ENCODE measurements at regions not wholly inside any gene's neighbourhood (a gene's known extent, or its start where the extent isn't known, plus 50 kb on each side); places are given as distances from the start of the nearest gene placed in this dataset.
"Not testable (repeated sequence)": the region's sequence is repeated elsewhere in the genome, so short reads cannot be mapped to it uniquely, and the experiment has no call there.

- DNase-seq (ENCODE audit: low read depth in 2 of 3, low spot score in 1 of 3): no peak
Observed at GRCh38 chr3:182325213-182325950, 467.9 kb upstream of the ATP11B start.

GRCh38 chr3:182327196-182327681 is 466.1 kb upstream of the ATP11B start:
- DNase-seq (ENCODE audit: low read depth in 2 of 3, low spot score in 1 of 3): no peak

DNA sequence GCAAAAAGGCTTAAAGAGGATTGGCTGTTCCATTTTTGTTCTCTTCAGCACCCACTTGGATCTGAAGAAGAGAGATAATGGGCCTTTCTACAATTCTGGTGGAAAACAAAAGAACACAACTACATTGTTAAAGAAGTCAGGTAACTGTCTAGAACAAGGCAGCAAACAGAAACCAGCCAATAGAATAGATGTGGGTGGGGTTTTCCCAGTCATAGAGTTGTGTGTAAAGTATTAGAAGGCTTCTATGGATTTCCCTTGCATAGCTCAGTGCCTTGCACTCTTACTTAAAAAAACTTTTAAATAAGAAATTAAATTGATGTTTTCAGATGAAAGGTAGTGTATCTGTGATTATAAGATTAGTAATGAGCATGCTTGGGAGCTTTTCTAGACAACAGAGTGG is 462.7 kb upstream of the ATP11B start:
- DNase-seq (ENCODE audit: low read depth in 2 of 3, low spot score in 1 of 3): no peak

GRCh38 chr3:182331341-182331740 is 462.0 kb upstream of the ATP11B start:
- no peak for DNase-seq (ENCODE audit: low read depth in 2 of 3, low spot score in 1 of 3)

- no peak for DNase-seq (ENCODE audit: low read depth in 2 of 3, low spot score in 1 of 3)
Observed at GRCh38 chr3:182342252-182342651, 451.1 kb upstream of the ATP11B start.

DNA sequence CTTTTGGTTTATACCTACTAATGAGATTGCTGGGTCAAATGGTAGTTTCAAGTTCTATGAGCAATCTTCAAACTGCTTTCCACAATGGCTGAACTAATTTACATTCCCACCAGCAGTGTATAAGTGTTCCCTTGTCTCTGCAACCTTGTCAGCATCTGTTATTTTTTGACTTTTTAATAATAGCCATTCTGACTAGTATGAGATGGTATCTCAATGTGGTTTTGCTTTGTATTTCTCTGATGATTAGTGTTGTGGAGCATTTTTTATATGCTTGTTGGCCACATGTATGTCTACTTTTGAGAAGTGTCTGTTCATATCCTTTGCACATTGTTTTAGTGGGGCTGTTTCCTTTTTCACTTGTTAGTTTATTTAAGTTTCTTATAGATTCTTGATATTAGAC is 449.3 kb upstream of the ATP11B start:
- not testable (repeated sequence) for DNase-seq (ENCODE audit: low read depth in 2 of 3, low spot score in 1 of 3)

DNA sequence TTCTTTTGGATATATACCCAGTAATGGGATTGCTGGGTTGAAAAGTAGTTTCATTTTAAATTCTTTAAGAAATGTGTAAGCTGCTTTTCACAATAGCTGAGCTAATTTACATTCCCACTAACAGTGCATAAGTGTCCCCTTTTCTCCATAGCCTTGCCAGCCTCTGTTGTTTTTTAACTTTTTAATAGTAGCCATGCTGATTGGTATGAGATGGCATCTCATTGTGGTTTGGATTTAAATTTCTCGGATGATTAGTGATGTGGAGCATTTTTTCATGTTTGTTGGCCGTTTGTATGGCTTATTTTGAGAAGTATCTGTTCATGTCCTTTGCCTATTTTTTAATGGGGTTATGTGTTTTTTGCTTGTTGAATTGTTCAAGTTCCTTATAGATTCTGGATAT is 444.3 kb upstream of the ATP11B start:
- no peak for DNase-seq (ENCODE audit: low read depth in 2 of 3, low spot score in 1 of 3)

DNA sequence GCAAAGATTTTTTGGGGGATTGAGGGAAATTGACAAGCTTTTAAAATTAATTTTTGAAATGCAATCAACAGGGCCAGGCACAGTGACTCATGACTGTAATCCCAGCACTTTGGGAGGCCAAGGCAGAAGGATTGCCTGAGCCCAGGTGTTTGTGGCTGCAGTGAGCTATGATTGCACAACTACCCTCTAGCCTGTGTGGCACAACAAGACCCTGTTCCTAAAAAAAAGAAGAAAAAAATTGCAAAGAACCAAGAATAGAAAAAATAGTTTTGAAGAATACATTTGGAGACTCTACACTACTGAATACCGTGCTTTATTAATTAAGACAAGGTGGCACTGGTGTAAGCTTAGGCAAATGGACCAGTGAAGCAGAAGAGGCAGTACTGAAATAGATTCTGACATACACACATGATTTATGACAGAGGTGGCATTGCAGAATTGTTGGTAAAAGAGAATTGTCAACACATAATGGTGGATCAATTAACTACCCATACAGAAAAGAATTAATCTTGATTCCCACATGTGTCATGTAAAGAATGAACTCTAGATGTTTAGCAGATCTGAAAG is 443.3 kb upstream of the ATP11B start:
- DNase-seq (ENCODE audit: low read depth in 2 of 3, low spot score in 1 of 3): no peak

DNA sequence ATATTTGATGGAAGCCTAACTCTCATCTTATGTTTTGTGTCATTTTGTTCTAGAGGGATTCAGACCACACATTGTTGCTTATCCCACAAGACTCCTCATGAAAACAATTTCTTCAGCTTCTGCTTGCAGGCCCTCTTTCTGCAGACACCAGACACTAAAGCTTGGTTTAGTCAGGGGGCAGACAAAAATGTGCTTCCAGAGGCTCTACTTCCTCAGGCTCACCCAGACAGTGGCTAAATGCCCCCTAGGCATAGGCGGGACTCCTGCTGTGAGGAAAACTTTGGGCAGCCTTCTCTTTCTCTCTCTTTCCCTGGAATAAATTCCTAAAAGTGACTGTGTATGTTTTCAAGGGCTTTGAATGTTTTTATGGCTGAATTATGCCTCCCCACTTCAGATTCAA is 435.4 kb upstream of the ATP11B start:
- no peak for DNase-seq (ENCODE audit: low read depth in 2 of 3, low spot score in 1 of 3)

DNA sequence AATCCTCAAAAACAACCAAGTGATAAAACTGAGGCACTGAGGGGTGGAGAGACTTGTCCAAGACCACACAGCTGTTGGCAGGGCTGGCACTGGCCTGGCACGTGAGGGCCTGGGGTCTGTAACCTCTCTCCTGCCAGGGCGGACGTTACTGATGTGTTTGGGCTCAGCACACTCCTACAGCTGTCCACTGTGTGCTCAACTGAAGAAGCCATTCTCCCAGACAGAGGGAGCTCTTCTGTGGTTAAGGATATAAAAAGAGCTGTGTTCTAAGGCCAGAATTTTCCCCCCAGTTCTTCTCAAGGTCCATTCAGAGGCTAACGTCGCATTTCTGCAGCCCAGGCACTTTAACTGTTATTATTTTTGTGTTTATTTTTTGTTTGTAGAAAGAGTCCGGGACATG is 429.0 kb upstream of the ATP11B start:
- no peak for DNase-seq (ENCODE audit: low read depth in 2 of 3, low spot score in 1 of 3)

DNA sequence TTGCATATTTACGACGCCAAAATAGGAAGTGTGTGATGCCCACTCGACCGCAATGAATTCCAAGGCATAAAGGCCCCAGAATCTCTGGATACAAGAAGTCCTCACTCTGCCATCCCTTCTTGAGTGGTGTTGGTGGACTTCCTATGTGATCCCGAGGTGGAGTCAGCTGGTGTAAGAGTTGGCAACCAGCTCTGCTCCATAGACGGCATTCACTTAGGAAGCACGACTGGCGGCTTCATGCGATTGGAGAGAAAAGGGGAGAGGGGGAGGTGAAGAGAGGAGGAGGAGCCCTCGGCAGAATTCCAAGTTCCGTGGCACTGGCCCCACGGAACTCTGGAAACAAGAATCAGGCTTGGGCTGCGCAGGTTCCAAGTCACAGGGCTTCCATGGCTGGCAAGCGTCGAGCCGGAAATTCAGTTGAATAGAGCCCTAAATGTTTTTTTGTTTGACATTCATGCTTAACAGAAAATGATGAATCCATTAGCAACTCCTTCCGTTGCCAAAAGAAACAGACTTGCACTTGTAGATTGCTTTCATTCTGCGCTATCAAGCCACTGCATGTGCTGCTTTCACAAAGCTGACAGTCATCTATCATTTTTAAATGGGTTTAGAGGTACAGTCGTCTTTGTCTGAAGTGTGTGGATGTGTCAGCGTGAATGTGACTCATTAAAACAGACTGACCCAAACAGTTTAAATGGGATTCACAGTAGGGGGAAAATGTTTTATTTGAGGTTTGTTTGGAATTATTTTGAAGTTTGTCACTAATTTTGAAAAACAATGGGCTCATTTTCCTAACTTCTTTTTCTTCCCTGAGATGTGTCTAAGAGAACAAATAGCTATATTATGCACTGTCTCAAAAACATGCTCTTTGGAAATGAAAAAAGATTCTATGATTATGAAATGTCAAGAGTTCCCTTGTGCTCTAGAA is 428.3 kb upstream of the ATP11B start:
- DNase-seq (ENCODE audit: low read depth in 2 of 3, low spot score in 1 of 3): no peak

DNA sequence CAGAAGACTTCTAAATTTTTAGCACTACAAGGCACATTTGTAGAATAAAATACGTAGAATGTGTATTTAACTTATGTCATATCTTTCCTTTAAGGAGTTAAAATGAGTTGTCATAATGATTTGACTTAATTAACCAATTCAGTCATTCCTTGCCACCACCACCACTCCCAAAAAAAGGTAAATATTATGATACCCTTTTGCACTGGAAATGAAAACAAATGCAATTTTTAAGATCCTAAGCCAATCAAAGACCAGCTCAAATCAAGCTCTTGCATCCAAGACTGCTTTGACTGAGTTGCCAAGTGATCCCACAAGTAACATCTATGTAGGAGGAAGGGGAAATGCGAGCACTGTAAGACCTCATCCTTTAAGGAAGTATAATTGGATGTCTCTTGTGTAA is 426.6 kb upstream of the ATP11B start:
- no peak for DNase-seq (ENCODE audit: low read depth in 2 of 3, low spot score in 1 of 3)

DNA sequence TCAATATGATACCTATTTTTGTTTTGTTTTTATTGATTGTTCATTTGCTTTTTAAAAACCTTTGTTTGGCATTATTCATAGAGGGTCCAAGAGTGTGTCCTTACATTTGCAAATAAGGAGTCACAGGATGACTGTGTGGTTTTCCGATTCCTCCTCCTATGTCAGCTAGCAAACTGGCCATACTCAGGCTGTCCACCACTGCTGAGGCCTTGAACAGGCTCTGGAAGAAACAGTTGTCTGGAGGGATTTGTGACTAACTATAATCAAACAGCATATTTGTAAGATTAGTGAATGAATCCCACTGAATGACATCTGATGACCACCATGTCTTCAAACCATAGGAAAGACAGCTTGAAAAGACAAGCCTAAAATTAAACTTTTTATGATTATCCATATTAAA is 423.4 kb upstream of the ATP11B start:
- DNase-seq (ENCODE audit: low read depth in 2 of 3, low spot score in 1 of 3): no peak

DNA sequence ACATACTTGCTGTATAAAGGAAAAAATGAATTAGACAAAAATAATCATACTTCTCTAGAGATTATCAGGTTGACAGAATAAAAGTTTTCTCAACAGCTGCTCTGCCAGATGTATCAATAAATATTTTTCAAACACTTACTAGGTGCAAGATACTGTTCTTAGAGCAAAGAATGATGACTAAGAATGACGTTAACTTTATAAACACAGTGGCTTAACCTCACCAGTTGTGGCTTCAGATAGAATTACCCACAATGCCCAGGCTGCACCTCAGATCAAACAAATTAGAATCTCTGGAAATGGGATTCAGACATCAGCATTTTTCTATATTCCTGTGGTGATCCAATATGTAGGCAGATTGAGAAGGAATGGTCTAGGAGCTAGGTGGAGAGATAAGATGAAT is 422.4 kb upstream of the ATP11B start:
- DNase-seq (ENCODE audit: low read depth in 2 of 3, low spot score in 1 of 3): no peak

GRCh38 chr3:182375916-182376315 is 417.4 kb upstream of the ATP11B start:
- DNase-seq (ENCODE audit: low read depth in 2 of 3, low spot score in 1 of 3): no peak

GRCh38 chr3:182382112-182382857 is 411.0 kb upstream of the ATP11B start:
- DNase-seq (ENCODE audit: low read depth in 2 of 3, low spot score in 1 of 3): no peak

DNA sequence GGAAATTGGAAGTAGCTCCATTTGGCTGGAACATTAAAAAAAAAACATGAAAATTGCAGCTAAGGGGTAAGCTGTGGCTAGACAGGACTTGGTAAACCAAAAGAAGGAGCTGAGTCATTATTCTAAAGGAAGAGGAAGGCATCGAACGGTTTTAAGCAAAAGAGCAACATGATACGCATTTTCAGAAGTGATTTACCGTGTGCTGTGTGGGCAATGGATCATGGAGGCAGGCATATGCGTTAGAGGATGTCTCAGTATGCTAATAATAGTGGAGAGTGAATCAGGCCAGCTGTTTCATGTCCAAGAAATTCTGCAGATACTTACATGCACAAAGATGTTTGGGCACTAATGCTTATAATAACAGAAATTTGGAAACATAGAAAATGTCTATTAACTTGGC is 409.1 kb upstream of the ATP11B start:
- no peak for DNase-seq (ENCODE audit: low read depth in 2 of 3, low spot score in 1 of 3)

DNA sequence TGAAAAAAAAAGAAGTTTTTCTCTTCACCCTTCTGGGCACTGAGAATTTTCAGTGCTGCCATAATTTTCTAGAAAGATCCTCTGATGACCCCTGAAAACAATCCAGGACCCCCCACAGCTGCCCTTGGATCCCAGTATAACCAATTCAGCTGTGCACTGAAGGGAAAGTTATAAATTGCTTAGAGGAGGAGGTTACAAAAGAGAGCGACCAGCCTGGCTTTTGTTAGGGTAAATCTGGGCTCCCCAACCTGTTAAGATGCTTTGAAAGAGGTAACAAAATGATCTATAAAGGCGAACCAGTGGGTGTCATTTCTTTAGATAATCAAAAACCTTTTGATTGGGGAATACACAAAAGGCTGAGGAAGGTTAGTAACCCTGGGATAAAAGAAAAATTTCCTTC is 407.9 kb upstream of the ATP11B start:
- no peak for DNase-seq (ENCODE audit: low read depth in 2 of 3, low spot score in 1 of 3)

- DNase-seq (ENCODE audit: low read depth in 2 of 3, low spot score in 1 of 3): no peak
Observed at GRCh38 chr3:182388506-182388905, 404.8 kb upstream of the ATP11B start.

- DNase-seq (ENCODE audit: low read depth in 2 of 3, low spot score in 1 of 3): no peak
Observed at GRCh38 chr3:182389071-182389815, 404.1 kb upstream of the ATP11B start.

- DNase-seq (ENCODE audit: low read depth in 2 of 3, low spot score in 1 of 3): no peak
Observed at GRCh38 chr3:182390421-182390820, 402.9 kb upstream of the ATP11B start.

Measured in stimulated activated CD4-positive, alpha-beta T cell treated with anti-CD3 and anti-CD28 coated beads, Interleukin-12 subunit alpha, Interleukin-12 subunit beta, amount 100 ng/mL, for 48 hours (primary cell).